ENCODE measurements at regions not wholly inside any gene's neighbourhood (a gene's known extent, or its start where the extent isn't known, plus 50 kb on each side); places are given as distances from the start of the nearest gene placed in this dataset.
"Not testable (repeated sequence)": the region's sequence is repeated elsewhere in the genome, so short reads cannot be mapped to it uniquely, and the experiment has no call there.

- TF ChIP-seq POLR2A, POLR2AphosphoS5, CTCF, EP300 (IDR thresholded peaks at IDR 0.05): not testable (repeated sequence)
Measured at GRCh38 chr4:188796600-188796999, 657.4 kb downstream of the TRIML1 start.
